ENCODE measurements at regions not wholly inside any gene's neighbourhood (a gene's known extent, or its start where the extent isn't known, plus 50 kb on each side); places are given as distances from the start of the nearest gene placed in this dataset.
A peak's percentile ranks its signal among the peaks of the same experiment; 100 is the strongest.

DNA sequence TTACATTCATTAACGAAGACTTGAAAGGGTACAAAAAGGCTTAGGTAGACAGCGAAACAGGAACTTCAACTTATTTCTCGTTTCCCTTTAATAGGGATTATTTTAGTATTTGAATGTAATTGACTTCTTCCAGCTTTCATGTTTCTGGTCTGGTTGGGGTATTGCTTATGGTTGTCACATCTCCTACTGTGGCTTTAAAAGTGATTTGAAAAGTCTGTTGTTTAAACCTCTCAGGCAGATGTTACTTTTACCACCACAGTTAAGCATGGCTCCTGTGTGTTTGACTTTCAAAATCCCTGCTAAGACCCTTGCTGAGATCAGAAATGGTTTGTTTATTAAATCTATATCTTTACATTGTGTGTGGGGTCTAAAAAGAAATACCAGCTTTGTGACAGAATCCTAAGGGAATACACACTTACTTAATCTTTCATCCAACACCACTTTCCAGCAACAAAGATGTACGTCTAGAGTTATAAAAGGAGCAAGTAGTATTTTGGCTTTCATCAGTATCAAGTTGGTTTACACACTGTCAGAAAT, 661.2 kb downstream of the FAT4 start:
- DNase-seq, result no peak

DNA sequence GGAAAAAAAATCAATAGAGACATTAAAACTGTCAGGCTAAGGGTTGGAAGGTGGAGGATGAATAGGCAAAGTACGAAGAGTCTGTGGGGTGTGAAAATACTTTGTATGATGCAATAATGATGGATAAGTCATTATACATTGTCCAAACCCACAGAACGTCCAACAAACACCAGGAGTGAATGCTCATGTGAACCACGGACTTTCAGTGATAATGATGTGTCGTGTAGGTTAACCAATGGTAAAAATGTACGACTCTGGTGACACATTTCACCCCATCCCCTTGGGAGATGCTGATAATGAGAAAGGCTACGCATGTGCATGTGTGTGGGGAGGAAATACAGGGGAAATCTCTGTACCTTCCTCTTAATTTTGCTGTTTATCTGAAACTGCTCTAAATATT, 665.2 kb downstream of the FAT4 start:
- peak; percentile 43 for DNase-seq

DNA sequence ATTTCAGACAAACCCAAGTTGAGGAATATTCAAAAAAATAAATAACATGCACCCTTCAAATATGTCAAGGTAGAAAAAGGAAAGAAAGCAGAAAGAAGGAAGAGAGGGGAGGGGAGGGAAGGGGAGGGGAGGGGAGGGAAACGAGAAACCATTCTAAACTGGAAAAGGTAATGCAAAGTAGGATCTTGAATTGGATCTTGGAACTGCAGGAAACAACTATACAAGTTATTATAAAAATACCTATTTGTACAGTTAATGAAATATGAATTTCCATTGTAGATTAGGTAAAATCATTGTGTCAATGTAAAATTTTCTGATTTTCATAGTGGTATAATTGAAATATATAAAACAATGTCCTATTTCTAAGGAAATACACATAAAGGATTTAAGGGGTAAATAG, 668.4 kb downstream of the FAT4 start:
- no peak for DNase-seq

DNA sequence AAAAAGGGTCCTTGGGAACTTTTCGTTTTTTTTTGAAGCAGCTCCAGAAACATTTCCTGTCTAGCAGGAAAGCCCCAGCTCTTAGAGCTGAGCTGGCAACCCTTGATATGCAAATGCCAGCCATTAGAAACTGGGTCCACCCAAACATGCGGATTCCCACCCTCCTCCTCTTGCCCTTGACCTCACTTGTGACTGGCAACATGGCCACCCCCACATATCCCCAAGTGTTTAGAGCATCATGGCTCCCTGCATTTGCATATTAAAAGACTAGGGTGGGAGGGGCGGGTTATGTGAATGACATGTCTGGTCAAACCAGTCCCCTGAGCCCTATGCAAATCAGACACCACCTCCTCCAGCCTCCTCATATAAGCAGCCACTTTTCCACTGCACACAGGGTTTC, 671.1 kb downstream of the FAT4 start:
- no peak for DNase-seq

DNA sequence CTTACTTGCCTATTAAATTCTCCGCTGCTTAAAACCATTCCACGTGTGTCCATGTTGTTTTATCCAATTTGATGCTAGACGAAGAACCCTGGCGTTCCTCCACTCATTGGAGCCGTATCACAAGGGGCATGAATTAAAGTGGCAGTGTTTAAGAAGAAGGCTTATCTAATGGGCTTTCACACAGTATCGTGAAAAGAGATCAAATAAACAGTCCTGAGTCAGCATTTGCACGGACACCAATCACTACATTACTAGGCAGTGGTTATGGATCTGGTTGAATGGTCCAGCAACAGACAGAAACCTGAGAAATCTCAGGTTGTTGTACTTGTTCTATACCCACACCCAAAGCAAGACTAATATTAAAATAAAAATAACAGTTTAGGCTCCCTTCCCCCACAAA, 671.6 kb downstream of the FAT4 start:
- no peak for DNase-seq

DNA sequence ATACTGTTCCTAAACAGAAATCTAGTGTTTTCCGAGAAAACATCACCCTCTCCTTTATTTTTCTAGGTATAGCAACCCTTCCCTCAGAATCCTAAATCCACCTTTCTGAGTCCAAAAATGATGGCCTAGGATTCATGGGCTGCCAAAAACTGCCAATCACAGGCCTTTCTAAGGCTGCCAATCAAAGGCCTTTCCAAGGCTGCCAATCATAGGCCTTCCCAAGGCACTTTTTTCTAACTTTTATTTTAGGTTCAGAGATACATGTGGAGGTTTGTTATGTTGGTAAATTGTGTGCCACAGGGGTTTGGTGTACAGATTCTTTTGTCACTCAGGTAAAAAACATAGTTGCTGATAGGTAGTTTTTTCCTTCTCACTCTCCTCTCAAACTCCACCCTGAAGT, 673.7 kb downstream of the FAT4 start:
- DNase-seq, result no peak

DNA sequence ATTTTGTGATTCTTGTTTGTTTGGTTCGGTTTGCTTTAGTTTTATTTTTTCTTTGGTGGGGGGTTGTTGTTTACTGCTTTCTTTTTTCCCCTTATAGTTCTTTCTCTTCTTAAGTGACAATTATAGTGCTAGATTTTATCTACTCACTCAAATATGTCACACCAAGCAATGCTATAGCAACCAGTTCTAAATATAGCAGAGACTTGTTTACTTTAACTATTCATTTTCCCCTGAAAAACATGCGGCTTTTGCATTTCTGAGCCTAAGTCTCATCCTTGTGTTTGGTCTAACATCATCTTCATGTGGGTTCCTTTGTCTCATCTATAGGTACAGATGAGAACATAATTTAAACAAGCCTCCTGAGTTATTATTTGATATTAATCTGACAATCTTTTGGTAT, 676.6 kb downstream of the FAT4 start:
- DNase-seq, result peak; percentile 24

DNA sequence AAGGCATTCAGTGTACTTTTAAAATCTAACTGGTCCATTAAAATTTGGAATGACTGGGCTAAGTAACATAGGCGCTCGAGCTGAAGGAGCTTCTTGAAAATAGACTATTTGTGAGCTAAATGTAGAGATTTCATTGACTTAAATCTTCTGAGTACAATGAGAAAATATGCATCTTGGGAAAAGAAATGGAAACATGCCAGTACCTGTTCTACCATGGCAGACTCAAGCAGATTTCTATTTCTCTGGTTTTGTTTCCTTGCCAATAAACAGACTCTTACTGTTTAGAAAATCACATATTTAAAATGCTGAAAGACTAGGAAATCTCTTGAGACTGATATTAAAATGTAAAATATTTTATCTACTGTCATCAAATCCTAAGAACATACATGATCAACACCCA, 678.1 kb downstream of the FAT4 start:
- peak; percentile 1 for DNase-seq

DNA sequence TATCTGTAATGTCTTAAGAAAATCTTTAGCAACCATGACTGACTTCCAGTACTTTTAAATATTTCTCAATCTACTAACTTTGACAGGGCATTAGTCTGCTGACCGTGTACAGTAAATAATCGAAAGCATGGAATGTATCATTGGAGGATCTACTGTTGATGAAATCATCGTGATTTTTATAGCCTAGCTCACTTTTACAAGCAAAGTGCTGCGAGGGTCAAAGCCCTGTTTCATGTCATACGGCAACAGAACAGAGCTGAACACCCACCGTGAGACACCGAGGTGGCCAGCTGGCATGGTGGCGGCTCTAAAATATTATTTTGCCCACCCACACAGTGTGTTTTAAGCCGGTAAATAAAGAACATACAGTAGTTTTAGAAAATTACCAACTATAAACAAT, 679.3 kb downstream of the FAT4 start:
- no peak for DNase-seq

DNA sequence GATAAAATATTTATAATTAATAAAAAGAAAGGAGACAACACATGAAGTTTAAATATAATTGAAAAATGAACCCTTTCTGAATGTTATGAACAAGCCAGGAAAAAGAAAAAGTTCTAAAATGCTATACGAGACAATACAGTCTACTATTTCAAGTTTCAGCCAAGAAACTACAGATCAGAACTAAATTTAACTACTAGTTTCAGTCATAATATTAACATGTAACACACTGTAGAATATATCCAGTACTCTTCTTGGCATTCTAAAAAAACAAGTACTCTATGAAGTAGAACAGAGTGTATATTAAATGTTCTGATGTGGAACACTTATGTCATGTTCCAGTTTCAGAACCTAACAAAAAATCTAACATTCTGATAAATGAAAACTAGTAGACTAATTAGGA, 679.7 kb downstream of the FAT4 start:
- DNase-seq, result no peak

DNA sequence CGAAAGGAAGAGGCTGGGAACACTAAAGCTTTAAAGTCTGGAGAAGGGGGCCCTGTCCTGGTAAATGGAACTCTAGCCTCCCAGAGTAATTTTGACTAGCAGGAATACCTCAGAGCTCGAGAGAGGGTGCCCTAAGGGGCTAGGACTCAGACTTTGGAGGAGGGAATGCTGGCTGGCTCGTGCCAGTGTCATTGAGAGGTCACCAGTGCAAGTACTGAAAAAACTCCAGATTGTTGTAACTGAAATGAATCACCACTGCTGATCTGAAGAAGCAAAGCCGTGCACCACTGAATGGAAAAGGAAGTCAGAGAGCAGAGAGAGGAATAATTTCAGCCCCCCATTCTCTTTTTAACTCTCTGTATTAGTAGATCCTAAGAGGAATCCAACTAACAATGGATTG, 690.2 kb downstream of the FAT4 start:
- peak; percentile 56 for DNase-seq

DNA sequence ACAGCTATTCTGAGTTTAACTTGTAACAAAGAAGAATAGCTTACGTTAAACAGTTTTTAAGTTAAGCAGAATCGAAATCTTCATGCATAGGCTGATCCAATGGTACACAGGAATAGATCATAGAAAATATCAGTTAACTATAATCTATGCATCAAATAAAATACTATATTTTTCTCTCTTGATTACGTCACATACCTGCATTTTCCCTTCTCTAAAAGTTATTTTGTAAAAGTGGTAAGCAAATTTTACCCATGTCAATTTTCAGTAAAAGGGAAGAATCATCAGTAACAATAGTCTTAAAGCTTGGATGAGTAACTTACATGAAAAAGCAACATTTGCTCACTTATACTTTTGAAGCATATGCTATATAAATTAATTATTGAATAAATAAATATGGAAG, 692.4 kb downstream of the FAT4 start:
- DNase-seq, result no peak

DNA sequence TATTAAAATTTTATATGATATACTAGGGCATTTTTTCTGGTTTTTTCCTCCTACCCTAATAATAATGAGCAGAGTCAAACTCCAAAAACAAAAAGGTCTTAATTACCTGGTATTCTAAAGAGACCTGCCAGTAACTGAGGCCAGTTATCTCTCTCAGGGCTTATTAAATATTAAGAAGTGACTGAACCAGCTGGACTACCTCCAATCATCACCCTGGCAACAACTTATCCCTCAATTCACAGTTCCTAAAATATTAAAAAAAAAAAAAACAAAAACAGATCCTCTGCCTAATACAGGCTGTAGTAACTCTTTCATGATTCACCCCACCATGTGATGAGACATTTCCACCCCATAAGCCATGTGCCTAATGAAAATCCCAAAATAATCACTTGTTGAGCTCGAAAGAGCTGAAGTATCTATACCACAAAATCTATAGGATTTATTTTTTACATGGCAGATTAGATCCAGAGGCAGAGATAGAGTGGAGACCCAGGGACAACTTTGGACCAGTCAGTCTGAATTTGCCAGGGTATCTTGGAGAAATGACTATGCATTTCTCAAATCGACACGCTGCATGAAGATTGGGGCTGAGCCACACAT, 698.0 kb downstream of the FAT4 start:
- DNase-seq, result no peak

DNA sequence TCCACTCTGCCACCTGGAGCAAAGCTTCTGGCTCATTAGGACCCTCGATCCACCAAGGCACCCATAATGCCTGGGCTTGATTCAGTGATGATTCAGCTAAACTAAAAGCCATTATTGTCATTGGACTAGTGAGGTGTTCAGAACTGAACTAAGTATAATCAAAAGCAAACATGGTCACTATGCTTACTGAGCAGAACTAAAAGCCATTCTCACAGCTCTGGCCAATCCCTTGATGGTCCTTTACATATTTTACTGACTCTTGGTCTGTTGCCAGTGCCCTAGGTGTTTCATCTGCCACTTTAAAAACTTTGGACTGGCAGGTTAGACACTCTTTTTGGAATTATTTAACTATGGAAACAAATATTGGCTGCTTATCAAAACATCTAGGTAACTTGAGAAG, 703.5 kb downstream of the FAT4 start:
- DNase-seq, result no peak

DNA sequence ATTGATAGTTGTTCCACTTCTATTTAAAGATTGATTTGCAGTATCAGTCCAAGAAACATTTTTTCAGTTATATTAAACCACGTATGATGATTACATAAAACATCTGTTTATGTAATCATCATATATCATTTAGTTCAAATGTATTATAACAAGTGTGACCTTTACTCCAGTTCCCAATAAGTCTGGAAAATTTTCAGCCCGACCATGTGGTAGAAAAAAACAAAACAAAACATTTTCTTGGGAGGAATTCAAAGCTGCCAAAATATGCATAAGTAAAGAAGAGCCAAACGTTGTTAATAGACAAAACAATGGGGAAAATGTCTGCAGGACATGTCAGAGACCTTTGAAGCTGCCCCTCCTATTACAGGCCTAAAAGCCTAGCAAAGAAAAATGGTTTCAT, 709.1 kb downstream of the FAT4 start:
- no peak for DNase-seq

DNA sequence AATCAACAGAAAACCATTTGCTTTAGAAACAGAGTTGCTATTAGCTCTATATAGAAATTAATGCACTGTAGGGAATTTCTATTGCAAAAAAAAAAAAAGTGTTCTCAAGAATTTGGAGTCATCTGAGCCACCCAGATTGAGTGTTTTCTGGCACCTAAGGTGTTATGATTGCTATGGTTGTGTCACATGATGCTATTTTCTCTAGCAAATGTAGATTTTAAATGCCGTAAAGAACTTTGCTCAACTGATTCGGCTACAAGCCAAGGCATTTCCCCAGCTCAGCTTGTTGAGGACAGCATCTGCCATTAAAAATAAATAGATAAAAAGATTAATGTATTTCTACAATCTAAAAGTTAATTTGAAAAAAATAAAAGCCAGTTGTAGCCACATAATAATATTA, 712.8 kb downstream of the FAT4 start:
- DNase-seq, result no peak

DNA sequence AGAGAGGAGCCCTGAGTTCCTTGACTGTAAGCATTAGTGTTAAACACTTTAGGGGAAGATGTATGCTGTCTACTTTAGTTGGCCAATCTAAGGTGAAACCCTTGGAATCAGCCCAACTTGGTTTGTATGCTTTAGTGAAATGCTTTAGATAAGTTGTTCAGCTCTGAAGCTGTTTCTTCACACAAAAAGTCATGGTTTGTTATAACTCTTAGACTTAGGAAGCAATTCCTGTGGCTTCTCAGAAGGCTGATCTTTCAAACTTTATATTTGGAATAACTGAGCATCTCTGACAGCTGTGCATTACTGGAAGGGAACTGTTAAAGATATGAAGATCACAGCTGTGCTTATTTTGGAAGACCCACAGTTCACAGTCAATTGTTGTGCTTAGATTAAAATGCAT, 714.1 kb downstream of the FAT4 start:
- DNase-seq, result no peak

DNA sequence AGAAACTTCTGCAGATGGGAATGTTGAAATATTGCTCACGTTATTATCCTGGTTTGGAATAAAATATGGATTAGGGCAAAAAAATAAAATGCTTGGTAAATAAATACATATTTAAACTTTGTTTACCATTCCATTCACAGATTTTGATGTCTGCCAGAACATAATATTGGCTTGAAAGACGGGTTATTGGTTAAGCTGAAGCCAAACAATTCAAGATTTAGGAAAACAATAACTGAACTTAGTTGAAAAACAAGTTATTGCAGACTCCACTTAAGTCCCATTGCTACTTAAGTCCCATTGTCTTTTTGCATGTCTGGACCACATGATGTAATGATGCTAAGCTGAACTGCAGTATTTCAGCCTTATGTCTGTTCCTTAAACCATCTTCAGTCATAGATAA, 722.5 kb downstream of the FAT4 start:
- no peak for DNase-seq

DNA sequence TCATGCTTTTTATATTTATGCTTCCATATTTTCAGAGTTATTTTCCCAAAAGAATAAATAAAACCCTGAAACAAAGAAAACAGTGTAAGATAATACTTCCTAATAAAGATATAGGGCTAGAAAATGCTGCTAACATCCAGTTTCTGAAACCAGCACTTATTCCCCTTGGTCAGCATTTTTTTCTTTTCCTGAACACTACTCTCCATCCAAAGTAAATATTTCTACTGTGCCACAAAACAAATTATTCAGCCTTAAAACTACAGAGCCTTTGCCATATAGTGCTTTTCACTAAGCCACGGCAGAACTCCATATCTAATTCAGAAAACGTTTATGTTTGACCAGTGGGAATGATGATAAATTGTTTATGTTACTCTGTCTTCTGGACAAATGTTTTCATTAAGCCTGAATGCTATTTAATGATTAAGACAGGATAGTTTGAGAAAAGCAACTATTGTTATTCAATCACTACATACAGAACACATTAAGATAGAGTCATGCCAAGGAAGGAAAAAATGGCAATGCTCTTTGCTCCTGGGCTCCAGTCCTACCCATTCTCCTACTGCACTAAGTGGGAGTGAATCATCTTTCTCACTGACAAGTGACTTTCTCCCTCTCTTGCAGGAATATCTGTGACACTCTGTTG, 723.9 kb downstream of the FAT4 start:
- no peak for DNase-seq

DNA sequence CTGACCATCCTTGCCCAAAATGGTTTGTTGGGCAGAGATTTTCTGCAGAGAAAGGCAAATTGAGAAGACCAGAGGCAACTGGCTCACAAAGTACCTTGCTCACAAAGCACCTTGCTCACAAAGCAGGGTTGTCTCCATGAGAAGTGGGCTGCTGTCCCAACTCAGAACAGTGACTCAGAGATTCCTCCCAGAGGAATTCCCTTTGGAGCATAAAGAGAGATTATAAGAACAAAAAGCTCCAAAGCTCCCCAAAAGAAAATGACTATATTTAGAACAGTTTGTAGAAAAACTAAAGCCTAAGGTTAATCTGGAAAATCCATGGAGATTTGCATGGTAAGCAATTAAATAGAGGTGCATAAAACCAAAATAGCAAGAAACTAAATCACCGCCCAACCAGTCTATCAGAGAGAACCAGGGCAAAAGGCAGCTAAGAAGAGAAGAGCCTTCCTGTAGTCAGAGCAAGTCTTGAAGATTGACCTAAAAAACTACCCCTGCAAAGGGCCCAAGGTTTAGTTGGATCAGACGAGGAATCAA, 731.4 kb downstream of the FAT4 start:
- peak; percentile 42 for DNase-seq

DNA sequence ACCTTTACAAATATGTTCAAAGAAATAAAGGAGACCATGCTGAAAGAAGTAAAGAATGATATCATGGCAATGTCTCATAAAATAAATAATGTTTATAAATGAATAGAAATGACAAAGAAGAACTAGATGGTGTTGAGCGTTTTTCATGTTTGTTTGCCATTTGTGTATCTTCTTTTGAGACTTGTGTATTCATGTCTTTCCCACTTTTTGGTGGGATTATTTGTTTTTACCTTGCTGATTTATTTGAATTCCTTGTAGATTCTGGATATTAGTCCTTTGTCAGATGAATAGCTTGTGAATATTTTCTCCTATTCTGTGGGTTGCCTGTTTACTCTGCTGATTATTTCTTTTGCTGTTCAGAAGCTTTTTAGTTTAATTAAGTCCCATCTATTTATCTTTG, 732.4 kb downstream of the FAT4 start:
- DNase-seq, result no peak

DNA sequence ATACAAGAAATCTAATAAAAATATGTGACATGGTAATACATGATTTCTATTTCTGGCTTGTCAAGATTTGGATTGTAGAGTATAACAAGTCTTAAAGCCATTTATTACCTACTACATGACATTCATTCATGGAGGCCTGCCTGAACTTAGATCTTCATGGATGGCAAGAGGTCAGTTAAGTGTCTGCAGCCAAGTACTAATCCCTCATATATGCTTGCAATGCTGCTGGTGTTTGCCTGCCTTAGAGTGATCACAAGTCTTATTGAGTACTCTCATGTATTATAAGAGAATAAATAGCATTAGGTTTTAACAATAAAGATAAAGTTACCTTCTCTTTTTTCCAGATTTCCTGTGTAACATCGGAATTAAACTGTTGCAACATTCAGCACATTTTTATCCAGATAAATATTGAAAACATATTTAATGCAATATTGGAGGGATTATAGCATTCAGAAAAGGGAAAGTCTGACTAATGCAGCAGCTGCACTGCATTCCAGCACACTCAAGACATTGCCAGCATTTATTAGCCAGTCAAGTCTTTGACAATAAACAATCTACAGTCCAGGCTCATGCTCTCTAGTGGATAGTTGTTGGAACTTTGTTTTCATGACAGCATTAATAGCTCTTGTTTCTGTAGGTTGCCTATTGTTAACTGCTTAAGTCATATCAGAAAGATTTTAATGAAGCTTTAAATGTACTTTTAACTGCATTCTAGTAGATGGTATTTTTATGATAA, 737.1 kb downstream of the FAT4 start:
- DNase-seq, result peak; percentile 79

DNA sequence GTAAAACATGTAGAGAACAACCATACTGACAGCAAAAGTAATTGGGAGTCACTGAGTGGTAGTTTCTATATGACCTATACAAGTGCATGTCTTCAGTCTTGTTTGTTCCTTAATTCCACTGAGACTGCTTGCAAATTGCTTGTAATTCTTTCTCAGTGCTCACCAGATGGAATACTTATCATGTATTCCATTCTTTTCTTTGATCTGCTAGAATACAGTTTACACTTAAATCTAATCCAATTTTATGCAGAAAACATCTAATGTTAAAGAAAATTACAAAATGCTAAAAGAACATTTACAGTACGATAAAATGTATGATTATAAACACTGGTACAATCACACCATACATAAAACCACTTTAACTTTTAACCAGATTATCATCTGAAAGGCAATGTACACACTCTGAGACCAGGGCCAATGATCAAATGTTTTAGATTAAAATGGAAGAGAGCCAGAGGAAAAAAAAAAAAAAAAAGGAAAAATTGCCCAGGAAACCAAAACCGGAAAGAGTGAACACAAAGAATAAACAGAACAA, 741.4 kb downstream of the FAT4 start:
- no peak for DNase-seq

DNA sequence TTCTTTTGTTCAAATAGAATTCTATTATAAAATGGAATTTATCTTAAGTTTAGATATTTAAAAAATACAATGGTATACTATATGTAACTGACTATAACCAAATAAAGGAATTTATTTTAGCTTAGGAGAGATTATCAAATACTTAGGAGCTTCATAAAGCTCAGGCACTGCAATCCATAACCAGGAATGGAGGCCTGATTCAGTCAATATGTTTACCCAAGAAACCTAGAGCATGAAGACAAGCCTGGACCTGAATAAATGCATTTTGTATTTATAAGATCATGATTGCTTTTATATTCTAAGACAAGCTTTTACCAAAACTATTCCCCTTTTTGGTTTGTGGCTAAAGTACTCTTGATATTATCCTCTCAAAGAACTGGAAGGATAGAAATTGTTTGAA, 742.6 kb downstream of the FAT4 start:
- no peak for DNase-seq

All from fibroblast of skin of right biceps (primary cell).